ENCODE measurements at regions not wholly inside any gene's neighbourhood (a gene's known extent, or its start where the extent isn't known, plus 50 kb on each side); places are given as distances from the start of the nearest gene placed in this dataset.

DNA sequence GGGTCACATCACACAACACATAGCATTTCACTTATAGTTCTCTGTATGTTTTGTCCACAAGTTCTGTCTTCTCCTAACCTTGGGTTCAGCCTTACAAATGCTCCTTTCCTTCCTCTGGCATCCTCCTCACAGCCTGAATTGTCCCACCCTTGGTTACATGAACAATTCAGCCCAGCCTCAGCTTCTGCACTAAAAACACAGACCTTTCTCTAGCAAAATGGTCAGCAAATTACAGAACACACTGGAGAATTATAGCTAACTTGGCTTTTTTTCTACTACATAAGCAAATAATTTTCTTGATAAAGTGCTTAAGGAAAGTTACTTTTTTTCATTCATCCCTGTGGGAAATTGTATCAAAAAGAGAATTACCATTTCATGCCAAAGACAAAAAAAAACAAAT, 94.8 kb upstream of the COL5A2 start:
- no peaks in the 10 kb centered on the region for H3K36me3 ChIP-seq (ENCODE audit: control insufficient read depth, insufficient read depth, low read length)
- in situ Hi-C loops (cut with HindIII; ENCODE audit: low pct_unique_long_range_greater_than_20kb, low sequenced_read_pairs): no loop called here

DNA sequence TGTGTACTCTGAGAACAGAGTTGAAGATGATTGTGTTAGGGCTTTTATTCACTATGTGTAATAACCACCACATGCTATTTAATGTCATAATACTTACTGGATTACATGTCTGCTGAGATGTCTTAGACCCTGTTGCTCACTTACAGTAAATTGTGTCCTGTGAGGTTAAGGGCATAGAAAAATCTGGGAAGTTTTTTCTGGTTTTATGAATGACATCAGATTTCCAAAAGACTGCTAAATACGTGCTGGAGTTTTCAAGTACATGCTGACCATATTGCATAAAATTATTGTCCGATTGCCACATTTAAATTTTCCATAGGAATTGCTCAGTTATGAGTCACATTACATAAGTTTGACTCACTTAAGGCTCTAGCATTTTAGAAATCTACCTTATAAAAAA, 96.7 kb upstream of the COL5A2 start:
- TF ChIP-seq, protein P1, sequence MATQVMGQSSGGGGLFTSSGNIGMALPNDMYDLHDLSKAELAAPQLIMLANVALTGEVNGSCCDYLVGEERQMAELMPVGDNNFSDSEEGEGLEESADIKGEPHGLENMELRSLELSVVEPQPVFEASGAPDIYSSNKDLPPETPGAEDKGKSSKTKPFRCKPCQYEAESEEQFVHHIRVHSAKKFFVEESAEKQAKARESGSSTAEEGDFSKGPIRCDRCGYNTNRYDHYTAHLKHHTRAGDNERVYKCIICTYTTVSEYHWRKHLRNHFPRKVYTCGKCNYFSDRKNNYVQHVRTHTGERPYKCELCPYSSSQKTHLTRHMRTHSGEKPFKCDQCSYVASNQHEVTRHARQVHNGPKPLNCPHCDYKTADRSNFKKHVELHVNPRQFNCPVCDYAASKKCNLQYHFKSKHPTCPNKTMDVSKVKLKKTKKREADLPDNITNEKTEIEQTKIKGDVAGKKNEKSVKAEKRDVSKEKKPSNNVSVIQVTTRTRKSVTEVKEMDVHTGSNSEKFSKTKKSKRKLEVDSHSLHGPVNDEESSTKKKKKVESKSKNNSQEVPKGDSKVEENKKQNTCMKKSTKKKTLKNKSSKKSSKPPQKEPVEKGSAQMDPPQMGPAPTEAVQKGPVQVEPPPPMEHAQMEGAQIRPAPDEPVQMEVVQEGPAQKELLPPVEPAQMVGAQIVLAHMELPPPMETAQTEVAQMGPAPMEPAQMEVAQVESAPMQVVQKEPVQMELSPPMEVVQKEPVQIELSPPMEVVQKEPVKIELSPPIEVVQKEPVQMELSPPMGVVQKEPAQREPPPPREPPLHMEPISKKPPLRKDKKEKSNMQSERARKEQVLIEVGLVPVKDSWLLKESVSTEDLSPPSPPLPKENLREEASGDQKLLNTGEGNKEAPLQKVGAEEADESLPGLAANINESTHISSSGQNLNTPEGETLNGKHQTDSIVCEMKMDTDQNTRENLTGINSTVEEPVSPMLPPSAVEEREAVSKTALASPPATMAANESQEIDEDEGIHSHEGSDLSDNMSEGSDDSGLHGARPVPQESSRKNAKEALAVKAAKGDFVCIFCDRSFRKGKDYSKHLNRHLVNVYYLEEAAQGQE (IDR thresholded peaks at IDR 0.05; ENCODE audit: insufficient read depth in 1 of 2, low read depth in 2 of 2, low read length in 1 of 2): no peak
- TF ChIP-seq, protein P2, sequence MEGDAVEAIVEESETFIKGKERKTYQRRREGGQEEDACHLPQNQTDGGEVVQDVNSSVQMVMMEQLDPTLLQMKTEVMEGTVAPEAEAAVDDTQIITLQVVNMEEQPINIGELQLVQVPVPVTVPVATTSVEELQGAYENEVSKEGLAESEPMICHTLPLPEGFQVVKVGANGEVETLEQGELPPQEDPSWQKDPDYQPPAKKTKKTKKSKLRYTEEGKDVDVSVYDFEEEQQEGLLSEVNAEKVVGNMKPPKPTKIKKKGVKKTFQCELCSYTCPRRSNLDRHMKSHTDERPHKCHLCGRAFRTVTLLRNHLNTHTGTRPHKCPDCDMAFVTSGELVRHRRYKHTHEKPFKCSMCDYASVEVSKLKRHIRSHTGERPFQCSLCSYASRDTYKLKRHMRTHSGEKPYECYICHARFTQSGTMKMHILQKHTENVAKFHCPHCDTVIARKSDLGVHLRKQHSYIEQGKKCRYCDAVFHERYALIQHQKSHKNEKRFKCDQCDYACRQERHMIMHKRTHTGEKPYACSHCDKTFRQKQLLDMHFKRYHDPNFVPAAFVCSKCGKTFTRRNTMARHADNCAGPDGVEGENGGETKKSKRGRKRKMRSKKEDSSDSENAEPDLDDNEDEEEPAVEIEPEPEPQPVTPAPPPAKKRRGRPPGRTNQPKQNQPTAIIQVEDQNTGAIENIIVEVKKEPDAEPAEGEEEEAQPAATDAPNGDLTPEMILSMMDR (IDR thresholded peaks at IDR 0.05): no peak
- TF ChIP-seq POLR2AphosphoS5 (IDR thresholded peaks at IDR 0.05; ENCODE audit: low read depth, low read length) (no peak), SIN3A (IDR thresholded peaks at IDR 0.05; ENCODE audit: borderline replicate concordance, insufficient read depth, low read depth, low read length) (no peak), TCF7L2 (IDR thresholded peaks at IDR 0.05; ENCODE audit: low read depth, low read length) (no peak)
- intact Hi-C loops (cut with micrococcal nuclease; ENCODE audit: unreplicated experiment) (no loop called here), in situ Hi-C loops (cut with HindIII; ENCODE audit: low pct_unique_long_range_greater_than_20kb, low sequenced_read_pairs) (no loop called here)
- Histone ChIP-seq H3K36me3 (ENCODE audit: control insufficient read depth, insufficient read depth, low read length) (no peaks in the 10 kb centered on the region), H3K27me3 (ENCODE audit: control insufficient read depth, insufficient read depth, low read length) (no peaks in the 10 kb centered on the region), H3K9me3 (ENCODE audit: control insufficient read depth, insufficient read depth, low read depth, low read length) (peaks cover 3% of the 10 kb centered on the region; the same call in 1 of the 2 replicates), H3K4me1 (ENCODE audit: control insufficient read depth, insufficient read depth, low read length) (no peaks in the 10 kb centered on the region), H3K27ac (ENCODE audit: low read length) (peak overlapping the region; percentile 58), H3K4me3 (ENCODE audit: low read depth in 2 of 2, low read length in 2 of 2) (no peak overlapping the region)
- ATAC-seq (peak; percentile 70; the same call in 1 of the 2 replicates), DNase-seq (ENCODE audit: low read depth, low spot score) (peak; percentile 80)
- POLR2A ChIA-PET: no interaction called here
- no TSS peak for BruUV-seq (replicated peaks)
- CTCF ChIA-PET: interaction anchor here (0.6 kb wide), 1 partner anchor 18 kb away, joined by 14 read pairs; no protein-coding TSS in a partner anchor

More for the DNA sequence above, 94.8 kb upstream of the COL5A2 start:
- DNase-seq (ENCODE audit: low read depth, low spot score) (no peak), ATAC-seq (no peak)
- no peaks in the 10 kb centered on the region for H3K27me3 ChIP-seq (ENCODE audit: control insufficient read depth, insufficient read depth, low read length)
- no peak overlapping the region for H3K4me3 ChIP-seq (ENCODE audit: low read depth in 2 of 2, low read length in 2 of 2)
- POLR2A ChIA-PET: interaction anchor here (0.6 kb wide), 1 partner anchor 139 kb away, joined by 4 read pairs; no protein-coding TSS in a partner anchor
- no peaks in the 10 kb centered on the region for H3K4me1 ChIP-seq (ENCODE audit: control insufficient read depth, insufficient read depth, low read length)
- CTCF ChIA-PET: no interaction called here
- TF ChIP-seq TCF7L2 (IDR thresholded peaks at IDR 0.05; ENCODE audit: low read depth, low read length) (no peak), SIN3A (IDR thresholded peaks at IDR 0.05; ENCODE audit: borderline replicate concordance, insufficient read depth, low read depth, low read length) (no peak)
- TF ChIP-seq, protein P2 (IDR thresholded peaks at IDR 0.05): no peak
- TF ChIP-seq, protein P1 (IDR thresholded peaks at IDR 0.05; ENCODE audit: insufficient read depth in 1 of 2, low read depth in 2 of 2, low read length in 1 of 2): no peak
- no peaks in the 10 kb centered on the region for H3K9me3 ChIP-seq (ENCODE audit: control insufficient read depth, insufficient read depth, low read depth, low read length)
- no TSS peak for BruUV-seq (replicated peaks)
- no peak overlapping the region; the same call in 1 of the 2 replicates for H3K27ac ChIP-seq (ENCODE audit: low read length)
- intact Hi-C loops (cut with micrococcal nuclease; ENCODE audit: unreplicated experiment): no loop called here

All from Panc1 (cell line).